ENCODE measurements at regions not wholly inside any gene's neighbourhood (a gene's known extent, or its start where the extent isn't known, plus 50 kb on each side); places are given as distances from the start of the nearest gene placed in this dataset.

GRCh38 chr18:4541588-4541987 lies 86.5 kb upstream of the DLGAP1 start:
- TF ChIP-seq POLR2A (IDR thresholded peaks at IDR 0.05) (no peak), CTCF (IDR thresholded peaks at IDR 0.05) (no peak)

Data from suprapubic skin (tissue), 3 donors.